GM12878 (cell line): ENCODE measurements at regions not wholly inside any gene's neighbourhood (a gene's known extent, or its start where the extent isn't known, plus 50 kb on each side); places are given as distances from the start of the nearest gene placed in this dataset.

ENCODE experiments used
- CBX5 ChIP-seq: sonication (generic); IDR thresholded peaks from 2 replicates; pipeline ENCODE4 v1.6.1; 2016; ENCODE audit warnings: low read depth, moderate library complexity, mild to moderate bottlenecking, inconsistent platforms
- CTCF ChIP-seq, 3 experiments: IDR thresholded peaks in 2 of 3; conservative IDR thresholded peaks in 1 of 3; 2 replicates each; pipeline ENCODE4 v1.5.1; 2011; ENCODE audit warnings: low read depth in 3 of 3, low read length in 3 of 3, mild to moderate bottlenecking in 3 of 3, control low read depth in 2 of 3, moderate library complexity in 2 of 3, inconsistent platforms in 1 of 3, mixed read lengths in 1 of 3; ENCODE audit not compliant: control insufficient read depth in 2 of 3, insufficient read depth in 1 of 3; ENCODE audit errors: extremely low read depth in 1 of 3
- EZH2 ChIP-seq: IDR thresholded peaks from 2 replicates; pipeline ENCODE4 v1.6.1; 2012; ENCODE audit warnings: low read depth, mild to moderate bottlenecking, control low read depth, inconsistent platforms, low read length, borderline replicate concordance; ENCODE audit not compliant: control insufficient read depth
- NRF1 ChIP-seq: conservative IDR thresholded peaks from 2 replicates; pipeline ENCODE4 v1.6.1; 2011; ENCODE audit warnings: mild to moderate bottlenecking, low read depth, low read length, improper control_type of control experiment
- POLR2AphosphoS2 ChIP-seq: IDR thresholded peaks from 2 replicates; pipeline ENCODE4 v1.6.1; 2011; ENCODE audit warnings: low read depth, mild to moderate bottlenecking, low read length, improper control_type of control experiment, moderate library complexity
- POLR2AphosphoS5 ChIP-seq: IDR thresholded peaks from 2 replicates; pipeline ENCODE4 v1.6.1; 2011; ENCODE audit warnings: mild to moderate bottlenecking, low read length, inconsistent platforms
- RFX5 ChIP-seq: IDR thresholded peaks from 2 replicates; pipeline ENCODE4 v1.6.1; 2011; ENCODE audit warnings: low read depth, low read length, improper control_type of control experiment
- SPI1 ChIP-seq: IDR thresholded peaks from 2 replicates; pipeline ENCODE4 v1.6.1; 2011; ENCODE audit warnings: low read depth, mild to moderate bottlenecking, low read length, moderate library complexity, borderline replicate concordance; ENCODE audit not compliant: insufficient read depth
- TAF1 ChIP-seq: IDR thresholded peaks from 2 replicates; pipeline ENCODE4 v1.6.1; 2011; ENCODE audit warnings: mild to moderate bottlenecking, low read depth, low read length, borderline replicate concordance
- TARDBP ChIP-seq: IDR thresholded peaks from 2 replicates; pipeline ENCODE4 v1.6.1; 2016; ENCODE audit warnings: borderline replicate concordance
- ZNF24 ChIP-seq: fragments of 450-650 bp; IDR thresholded peaks from 2 replicates; pipeline ENCODE4 v1.6.1; 2017; ENCODE audit warnings: antibody characterized with exemption, mild to moderate bottlenecking
- TF ChIP-seq, protein P1 (sequence below): fragments of 450-650 bp; formaldehyde crosslinking; IDR thresholded peaks from 2 replicates; pipeline ENCODE4 v1.4.0; 2022; ENCODE audit warnings: mild to moderate bottlenecking, moderate library complexity

DNA sequence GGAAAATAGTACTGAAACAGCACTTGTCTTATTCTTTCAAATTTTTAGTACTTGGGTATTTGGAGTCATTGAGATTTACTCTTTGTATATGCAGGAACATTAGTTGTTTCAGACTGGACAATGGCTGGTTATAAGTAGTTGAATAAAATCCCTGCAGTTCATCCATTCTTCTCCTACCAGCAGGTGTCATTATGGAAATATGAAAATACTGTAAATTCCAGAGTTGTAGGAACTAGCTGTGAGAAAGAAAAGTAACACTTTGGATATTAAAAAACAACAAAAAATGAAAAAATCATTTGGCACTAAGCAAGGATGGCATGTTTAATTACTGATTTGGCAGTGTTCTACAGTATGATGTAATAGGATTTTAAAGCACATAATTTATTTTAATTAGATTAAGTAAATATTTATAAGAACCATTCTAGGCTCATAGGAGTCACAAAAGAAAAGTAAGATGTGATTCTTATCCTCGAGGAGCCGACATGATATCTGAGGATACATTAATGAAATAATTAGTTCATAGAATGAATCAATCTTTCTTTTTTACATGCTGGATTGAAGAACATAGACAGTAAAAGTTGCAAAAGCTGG lies 155.3 kb downstream of the KCNRG start:
- TF ChIP-seq ZNF24 (no peak), CBX5 (no peak), RFX5 (no peak), EZH2 (no peak), SPI1 (no peak), POLR2AphosphoS5 (no peak), NRF1 (no peak), POLR2AphosphoS2 (no peak), CTCF (IDR thresholded peaks at IDR 0.05 in 2 of 3, conservative IDR thresholded peaks at IDR 0.05 in 1 of 3; ENCODE audit: control insufficient read depth in 2 of 3, extremely low read depth in 1 of 3, insufficient read depth in 1 of 3, low read depth in 3 of 3, low read length in 3 of 3) (no peak), TARDBP (no peak), TAF1 (no peak)
- TF ChIP-seq, protein P1, sequence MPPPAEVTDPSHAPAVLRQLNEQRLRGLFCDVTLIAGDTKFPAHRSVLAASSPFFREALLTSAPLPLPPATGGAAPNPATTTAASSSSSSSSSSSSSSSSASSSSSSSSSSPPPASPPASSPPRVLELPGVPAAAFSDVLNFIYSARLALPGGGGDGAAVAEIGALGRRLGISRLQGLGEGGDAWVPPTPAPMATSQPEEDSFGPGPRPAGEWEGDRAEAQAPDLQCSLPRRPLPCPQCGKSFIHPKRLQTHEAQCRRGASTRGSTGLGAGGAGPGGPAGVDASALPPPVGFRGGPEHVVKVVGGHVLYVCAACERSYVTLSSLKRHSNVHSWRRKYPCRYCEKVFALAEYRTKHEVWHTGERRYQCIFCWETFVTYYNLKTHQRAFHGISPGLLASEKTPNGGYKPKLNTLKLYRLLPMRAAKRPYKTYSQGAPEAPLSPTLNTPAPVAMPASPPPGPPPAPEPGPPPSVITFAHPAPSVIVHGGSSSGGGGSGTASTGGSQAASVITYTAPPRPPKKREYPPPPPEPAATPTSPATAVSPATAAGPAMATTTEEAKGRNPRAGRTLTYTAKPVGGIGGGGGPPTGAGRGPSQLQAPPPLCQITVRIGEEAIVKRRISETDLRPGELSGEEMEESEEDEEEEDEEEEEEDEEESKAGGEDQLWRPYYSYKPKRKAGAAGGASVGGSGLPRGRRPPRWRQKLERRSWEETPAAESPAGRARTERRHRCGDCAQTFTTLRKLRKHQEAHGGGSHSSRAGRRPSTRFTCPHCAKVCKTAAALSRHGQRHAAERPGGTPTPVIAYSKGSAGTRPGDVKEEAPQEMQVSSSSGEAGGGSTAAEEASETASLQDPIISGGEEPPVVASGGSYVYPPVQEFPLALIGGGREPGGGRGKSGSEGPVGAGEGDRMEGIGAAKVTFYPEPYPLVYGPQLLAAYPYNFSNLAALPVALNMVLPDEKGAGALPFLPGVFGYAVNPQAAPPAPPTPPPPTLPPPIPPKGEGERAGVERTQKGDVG (CRISPR knock-in tag), result no peak
